Ishikawa (cell line): ENCODE measurements at regions not wholly inside any gene's neighbourhood (a gene's known extent, or its start where the extent isn't known, plus 50 kb on each side); places are given as distances from the start of the nearest gene placed in this dataset.
A peak's percentile ranks its signal among the peaks of the same experiment; 100 is the strongest.

Source experiments
- CEBPB ChIP-seq: IDR thresholded peaks from 2 replicates; pipeline ENCODE4 v1.6.1; 2012
- CREB1 ChIP-seq: IDR thresholded peaks from 2 replicates; pipeline ENCODE4 v1.6.1; 2012; ENCODE audit warnings: low read depth
- MAX ChIP-seq: IDR thresholded peaks from 2 replicates; pipeline ENCODE4 v1.6.1; 2012
- NFIC ChIP-seq: IDR thresholded peaks from 2 replicates; pipeline ENCODE4 v1.6.1; 2012
- RAD21 ChIP-seq: IDR thresholded peaks from 2 replicates; pipeline ENCODE4 v1.6.1; 2012; ENCODE audit warnings: low read depth
- USF1 ChIP-seq: IDR thresholded peaks from 2 replicates; pipeline ENCODE4 v1.6.1; 2012
- YY1 ChIP-seq: IDR thresholded peaks from 2 replicates; pipeline ENCODE4 v1.6.1; 2012; ENCODE audit warnings: low read depth

- TF ChIP-seq USF1, result no peak
- TF ChIP-seq CEBPB, result peak; percentile 55
- TF ChIP-seq YY1, result no peak
- peak; percentile 71 for TF ChIP-seq NFIC
- no peak for TF ChIP-seq MAX
- TF ChIP-seq CREB1, result no peak
- no peak for TF ChIP-seq RAD21
Measured at GRCh38 chr4:79650794-79651431, 242.9 kb upstream of the GK2 start.
